NCI-H1092 (cell line): ENCODE measurements at regions not wholly inside any gene's neighbourhood (a gene's known extent, or its start where the extent isn't known, plus 50 kb on each side); places are given as distances from the start of the nearest gene placed in this dataset.
A peak's percentile ranks its signal among the peaks of the same experiment; 100 is the strongest.

Experiments
- DNase-seq: peaks from one replicate; lab custom pipeline; 2025; lab: John Stamatoyannopoulos, UW

GRCh38 chr16:54677308-54677950, 253.2 kb upstream of the IRX5 start:
- no peak for DNase-seq

DNA sequence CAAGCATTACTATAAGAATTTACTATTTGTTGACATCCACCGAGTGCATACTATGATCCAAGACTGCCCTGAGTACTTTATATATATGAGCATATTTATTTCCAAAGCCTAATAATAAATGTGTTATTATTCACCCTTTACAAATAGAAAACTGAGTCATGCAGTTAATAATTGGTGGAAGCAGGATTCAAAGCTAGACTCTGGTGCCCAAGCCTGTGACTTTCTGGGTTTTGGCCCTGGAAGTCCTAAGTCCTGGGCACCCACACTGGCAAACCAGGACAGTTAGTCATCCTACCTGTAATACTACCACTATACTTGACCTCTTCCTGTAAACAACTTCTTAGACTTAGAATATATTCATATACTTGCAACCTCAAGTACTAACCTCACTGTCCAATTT, 257.4 kb upstream of the IRX5 start:
- DNase-seq: no peak

DNA sequence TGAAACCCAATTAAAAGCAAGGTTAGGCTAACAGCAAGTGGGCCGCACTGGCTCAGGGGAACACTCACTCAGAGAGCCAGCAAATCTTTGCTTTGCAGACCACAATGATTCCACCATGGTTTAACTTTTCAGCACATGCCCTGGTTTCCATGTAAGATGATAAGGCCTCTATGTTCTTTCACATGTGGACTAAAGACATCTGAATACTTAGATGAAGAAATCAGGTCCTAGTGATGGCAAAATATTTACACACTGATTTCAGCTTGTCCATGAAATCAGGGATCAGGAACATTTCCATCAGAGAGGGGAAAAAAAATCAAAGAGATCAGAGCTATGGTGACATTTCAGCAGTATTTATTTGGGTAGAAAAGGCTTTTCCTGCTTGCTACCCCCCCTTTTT, 258.2 kb upstream of the IRX5 start:
- DNase-seq: no peak

GRCh38 chr16:54657709-54658102, 273.0 kb upstream of the IRX5 start:
- DNase-seq: no peak

DNA sequence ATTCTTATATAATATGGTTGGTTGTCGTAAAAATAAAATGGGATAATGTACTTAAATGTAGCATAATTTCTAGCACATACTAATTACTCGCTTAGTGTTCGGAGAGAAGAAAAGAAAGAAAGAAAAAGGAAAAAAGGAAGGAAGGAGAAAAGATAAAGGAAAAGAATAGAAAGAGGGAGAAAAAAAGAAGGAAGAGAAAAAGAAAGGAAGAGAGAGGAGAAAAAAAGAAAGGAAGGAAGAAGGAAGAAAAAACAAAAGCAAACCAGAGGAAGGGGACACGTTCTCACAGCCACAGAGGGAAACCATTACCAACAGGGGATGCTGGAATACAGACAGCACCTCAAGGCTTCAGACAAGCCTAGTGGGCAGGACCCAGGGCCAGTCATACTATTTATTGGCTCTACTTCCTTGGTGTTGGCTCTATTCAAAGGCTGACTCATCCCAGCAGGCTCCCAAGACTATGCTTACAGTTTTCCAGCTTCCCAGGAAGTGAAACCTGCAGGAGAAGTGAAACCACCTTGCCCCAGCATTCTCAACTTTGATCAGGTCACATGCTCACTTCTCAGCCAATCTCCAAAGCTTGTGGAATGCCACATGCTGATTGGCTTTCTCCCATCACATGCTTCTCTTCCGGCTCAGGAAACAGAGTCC, 273.5 kb upstream of the IRX5 start:
- no peak for DNase-seq

GRCh38 chr16:54655121-54655590, 275.5 kb upstream of the IRX5 start:
- DNase-seq: no peak

GRCh38 chr16:54654429-54654828, 276.2 kb upstream of the IRX5 start:
- DNase-seq: peak; percentile 21

- DNase-seq: no peak
Observed at GRCh38 chr16:54652201-54652770, 278.4 kb upstream of the IRX5 start.

- DNase-seq: no peak
Observed at GRCh38 chr16:54651440-54652195, 279.0 kb upstream of the IRX5 start.

- DNase-seq: no peak
Observed at GRCh38 chr16:54649876-54650275, 280.8 kb upstream of the IRX5 start.

- DNase-seq: no peak
Observed at GRCh38 chr16:54648575-54648974, 282.1 kb upstream of the IRX5 start.

GRCh38 chr16:54647725-54648221, 282.9 kb upstream of the IRX5 start:
- no peak for DNase-seq

- DNase-seq: no peak
Observed at GRCh38 chr16:54647216-54647615, 283.4 kb upstream of the IRX5 start.

DNA sequence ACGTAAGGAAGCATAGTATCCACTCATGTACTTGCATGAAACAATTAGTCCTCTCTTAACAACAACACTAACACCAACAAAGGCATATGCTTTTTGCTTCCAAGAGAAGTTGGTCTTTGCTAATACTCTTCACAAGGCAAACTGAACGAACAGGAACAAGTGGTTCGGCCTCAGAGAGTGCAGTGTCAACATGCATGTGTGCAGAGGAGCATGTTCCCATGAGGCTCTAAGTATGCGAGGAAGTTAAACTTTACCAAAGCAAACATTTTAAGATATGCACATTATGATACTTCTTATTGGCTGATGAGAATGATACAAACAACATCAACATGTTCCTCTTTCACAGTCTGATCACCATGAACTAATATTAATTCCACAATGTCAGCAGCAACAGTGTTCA, 285.3 kb upstream of the IRX5 start:
- no peak for DNase-seq

DNA sequence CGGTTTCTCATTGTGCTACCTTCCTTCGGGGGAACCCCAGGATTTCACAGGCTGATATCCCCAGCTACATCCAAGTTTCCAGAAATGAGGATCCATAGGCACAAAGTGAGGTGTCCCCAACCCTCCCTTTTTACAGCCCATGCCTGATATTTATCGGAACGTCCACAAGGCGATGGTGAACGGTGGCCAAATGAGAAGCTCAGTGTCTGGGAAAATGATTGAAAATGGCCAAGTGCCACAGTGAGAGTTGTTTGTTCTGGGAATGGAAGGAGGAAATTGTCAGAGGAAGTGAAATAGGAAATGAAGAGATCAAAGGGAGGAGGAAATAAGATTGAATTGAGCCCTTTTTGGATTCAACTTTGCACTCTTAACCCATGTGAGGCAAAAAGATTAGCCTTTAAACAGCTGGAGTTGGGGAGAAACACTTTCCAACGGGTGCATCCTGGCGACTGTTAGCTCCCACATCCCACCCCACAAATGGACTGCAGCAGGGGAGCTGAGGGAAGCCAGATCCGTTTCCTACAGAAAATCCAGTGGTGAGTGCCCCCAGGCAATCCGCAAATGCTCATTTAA, 294.4 kb upstream of the IRX5 start:
- DNase-seq: no peak

- DNase-seq: peak; percentile 42
Observed at GRCh38 chr16:54633943-54634362, 296.7 kb upstream of the IRX5 start.

DNA sequence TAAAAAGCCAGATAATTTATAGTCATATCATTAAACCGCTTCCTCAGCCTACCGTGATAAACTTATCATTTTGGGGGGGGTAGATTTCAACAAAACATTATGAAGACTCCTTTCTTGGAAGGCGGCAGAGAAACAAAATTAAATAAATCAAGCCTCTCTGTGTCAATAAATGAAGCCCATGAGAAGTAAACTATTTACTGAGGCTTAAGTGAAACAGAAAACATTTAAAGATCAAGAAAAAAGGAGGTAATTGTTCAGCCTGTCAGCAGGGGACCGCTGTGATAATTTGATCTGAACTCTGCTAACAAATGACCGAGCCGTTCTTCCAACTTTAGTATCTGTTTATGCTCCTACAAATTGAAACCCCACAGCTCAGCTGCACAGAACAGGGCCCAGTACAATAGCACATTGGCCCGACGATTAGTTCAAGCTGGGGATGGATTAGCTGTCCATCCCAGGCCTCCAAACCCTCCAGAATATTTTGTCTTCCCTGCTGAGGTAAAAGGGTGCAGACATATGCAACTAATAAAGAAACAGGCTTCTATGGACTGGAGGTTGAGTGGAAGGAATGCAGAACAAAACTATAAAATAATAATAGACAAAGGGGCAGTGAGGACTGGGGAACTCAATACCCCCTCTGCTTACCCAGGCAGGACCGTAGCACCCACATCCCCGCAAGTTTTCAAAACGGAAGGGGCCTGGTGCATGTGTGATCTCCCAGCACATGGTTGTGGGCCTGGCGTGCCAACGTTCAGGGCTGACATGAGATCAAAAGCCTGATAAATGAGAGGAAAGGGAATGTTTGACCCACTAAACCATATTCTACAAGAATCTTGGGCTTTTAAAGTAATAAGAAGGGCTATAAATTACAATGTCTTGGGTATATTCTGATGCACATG, 298.1 kb upstream of the IRX5 start:
- no peak for DNase-seq

GRCh38 chr16:54631782-54632181, 298.9 kb upstream of the IRX5 start:
- no peak for DNase-seq

DNA sequence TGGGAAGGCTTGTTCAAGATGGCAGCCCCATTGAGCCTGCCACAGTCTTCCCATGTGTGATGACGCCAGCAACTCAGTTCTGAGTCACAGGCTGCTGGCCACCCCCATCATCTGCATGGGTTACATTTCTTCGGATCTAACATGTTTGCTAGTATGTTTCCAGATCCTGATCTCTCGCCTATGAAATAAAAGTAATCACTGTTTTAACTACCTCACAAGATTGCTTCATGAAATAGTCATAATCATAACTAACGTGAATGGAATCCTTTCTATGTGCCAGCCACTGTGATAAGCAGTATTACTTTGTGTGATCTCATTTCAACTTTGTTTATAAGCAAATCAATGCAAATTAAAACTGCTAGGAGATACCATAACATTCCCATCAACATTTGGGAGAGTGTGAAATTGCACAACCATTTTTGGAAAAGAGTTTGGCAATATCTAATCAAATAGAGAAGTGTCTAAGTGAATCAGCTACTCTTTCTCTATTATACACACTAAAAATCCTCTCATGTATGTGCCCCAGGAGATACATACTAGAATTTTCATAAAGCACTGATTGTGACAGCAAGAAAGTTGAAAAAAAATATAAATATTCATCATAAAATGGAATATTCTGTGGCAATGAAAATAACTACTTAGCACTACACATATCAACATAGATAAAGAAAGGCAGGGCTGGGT, 300.2 kb upstream of the IRX5 start:
- no peak for DNase-seq

GRCh38 chr16:54628796-54629625, 301.7 kb upstream of the IRX5 start:
- DNase-seq: no peak
